SK-N-SH (cell line): ENCODE measurements at regions not wholly inside any gene's neighbourhood (a gene's known extent, or its start where the extent isn't known, plus 50 kb on each side); places are given as distances from the start of the nearest gene placed in this dataset.

ENCODE experiments used
- CTCF ChIA-PET: fragments of 300-600, 350-600 bp; formaldehyde crosslinking; extraction: SDS; loops from one replicate; lab custom pipeline; 2021; lab: Yijun Ruan, JAX
- POLR2A ChIA-PET: fragments of 350-600 bp; sonication (Branson Sonifier 250); formaldehyde crosslinking; extraction: SDS; loops from one replicate; lab custom pipeline; 2020; ENCODE audit warnings: antibody characterized with exemption, inconsistent platforms; lab: Yijun Ruan, JAX
- DNase-seq: peaks from one replicate; pipeline ENCODE4 v3.0.0; 2012
- H2AFZ ChIP-seq: fragments of 200-600 bp; sonication (generic); 2 replicates; pipeline ENCODE4 v1.8.1; 2016; ENCODE audit warnings: antibody characterized with exemption, mild to moderate bottlenecking, low read depth
- H3F3A ChIP-seq: fragments of 200-600 bp; sonication (generic); replicated peaks from 2 replicates; pipeline ENCODE3; 2016; ENCODE audit warnings: antibody characterized with exemption, mild to moderate bottlenecking; ENCODE audit not compliant: insufficient read depth
- H3K27ac ChIP-seq, 2 experiments: fragments of 200-500 bp in 1 of 2; fragments of 200-600 bp in 1 of 2; sonication (Bioruptor generic) in 1 of 2; sonication (generic), shearing (Covaris generic) in 1 of 2; 2 replicates each; pipeline versions ENCODE4 v1.5.1 to v1.6.1; 2014 to 2016; ENCODE audit warnings: low read depth in 2 of 2, inconsistent platforms in 1 of 2, low read length in 1 of 2, mild to moderate bottlenecking in 1 of 2, mixed read lengths in 1 of 2
- H3K27me3 ChIP-seq: fragments of 200-600 bp; sonication (generic), shearing (Covaris generic); 2 replicates; pipeline ENCODE4 v1.6.1; 2016; ENCODE audit warnings: mixed run types; ENCODE audit not compliant: insufficient read depth
- H3K36me3 ChIP-seq, 2 experiments: fragments of 200-500 bp in 1 of 2; fragments of 200-600 bp in 1 of 2; sonication (Bioruptor generic) in 1 of 2; sonication (generic) in 1 of 2; replicated peaks in 1 of 2; 2 replicates each; pipeline versions ENCODE3 to v1.5.1; 2014 to 2016; ENCODE audit warnings: low read length in 1 of 2, mild to moderate bottlenecking in 1 of 2; ENCODE audit not compliant: insufficient read depth in 2 of 2, control insufficient read depth in 1 of 2
- H3K4me1 ChIP-seq, 2 experiments: fragments of 200-500 bp in 1 of 2; fragments of 200-600 bp in 1 of 2; sonication (Bioruptor generic) in 1 of 2; sonication (generic), shearing (Covaris generic) in 1 of 2; 2 replicates each; pipeline versions ENCODE4 v1.5.1 to v1.6.1; 2014 to 2016; ENCODE audit warnings: low read depth in 1 of 2, low read length in 1 of 2, mixed run types in 1 of 2; ENCODE audit not compliant: insufficient read depth in 2 of 2, control insufficient read depth in 1 of 2
- H3K4me2 ChIP-seq: fragments of 200-600 bp; sonication (generic), shearing (Covaris generic); 2 replicates; pipeline ENCODE4 v1.6.1; 2017; ENCODE audit warnings: mixed run types
- H3K4me3 ChIP-seq, 2 experiments: fragments of 200-500 bp in 1 of 2; fragments of 200-600 bp in 1 of 2; sonication (Bioruptor generic) in 1 of 2; sonication (generic), shearing (Covaris generic) in 1 of 2; 2 replicates each; pipeline versions ENCODE4 v1.5.1 to v1.8.1; 2014 to 2016; ENCODE audit warnings: low read depth in 2 of 2, inconsistent platforms in 1 of 2, low read length in 1 of 2, mild to moderate bottlenecking in 1 of 2, mixed read lengths in 1 of 2, moderate library complexity in 1 of 2
- H3K79me2 ChIP-seq: fragments of 200-600 bp; sonication (generic); 2 replicates; pipeline ENCODE4 v1.8.1; 2017; ENCODE audit warnings: mild to moderate bottlenecking; ENCODE audit not compliant: insufficient read depth
- H3K9ac ChIP-seq: fragments of 200-600 bp; sonication (generic); 2 replicates; pipeline ENCODE4 v1.6.1; 2017; ENCODE audit warnings: mixed run types
- H3K9me2 ChIP-seq: fragments of 200-600 bp; sonication (generic); 2 replicates; pipeline ENCODE4 v1.6.1; 2017; ENCODE audit warnings: mixed run types
- H3K9me3 ChIP-seq: fragments of 200-600 bp; sonication (generic); 2 replicates; pipeline ENCODE4 v1.6.1; 2017; ENCODE audit warnings: mixed run types, mild to moderate bottlenecking, moderate library complexity
- H4K20me1 ChIP-seq: fragments of 200-600 bp; sonication (generic); 2 replicates; pipeline ENCODE4 v1.6.1; 2017; ENCODE audit warnings: mild to moderate bottlenecking, mixed run types; ENCODE audit not compliant: insufficient read depth
- EP300 ChIP-seq, 2 experiments: IDR thresholded peaks; 2 replicates each; pipeline versions ENCODE4 v1.4.0 to v1.6.1; 2012; ENCODE audit warnings: borderline replicate concordance in 1 of 2, low read depth in 1 of 2, low read length in 1 of 2
- FOXM1 ChIP-seq: IDR thresholded peaks from 2 replicates; pipeline ENCODE4 v1.4.0; 2012; ENCODE audit warnings: low read depth, mild to moderate bottlenecking
- GATA2 ChIP-seq: sonication (generic); formaldehyde crosslinking; IDR thresholded peaks from 2 replicates; pipeline ENCODE4 v1.5.0; 2020; ENCODE audit warnings: mild to moderate bottlenecking, missing genetic modification reagents
- JUND ChIP-seq: IDR thresholded peaks from 2 replicates; pipeline ENCODE4 v1.4.0; 2012
- NFIC ChIP-seq: IDR thresholded peaks from 2 replicates; pipeline ENCODE4 v1.4.0; 2012; ENCODE audit warnings: borderline replicate concordance
- NRF1 ChIP-seq: IDR thresholded peaks from 2 replicates; pipeline ENCODE4 v1.6.1; 2012; ENCODE audit warnings: low read depth, mild to moderate bottlenecking, low read length
- RAD21 ChIP-seq: IDR thresholded peaks from 2 replicates; pipeline ENCODE4 v1.6.1; 2012; ENCODE audit warnings: mild to moderate bottlenecking, low read length
- SIN3A ChIP-seq: IDR thresholded peaks from 2 replicates; pipeline ENCODE4 v1.6.1; 2012; ENCODE audit warnings: low read depth, mild to moderate bottlenecking, low read length, moderate library complexity, borderline replicate concordance
- SMC3 ChIP-seq: IDR thresholded peaks from 2 replicates; pipeline ENCODE4 v1.6.1; 2012; ENCODE audit warnings: low read depth, low read length, improper control_type of control experiment
- TAF1 ChIP-seq: IDR thresholded peaks from 2 replicates; pipeline ENCODE4 v1.6.1; 2012; ENCODE audit warnings: low read depth, mild to moderate bottlenecking, low read length, moderate library complexity, borderline replicate concordance
- TCF12 ChIP-seq: IDR thresholded peaks from 2 replicates; pipeline ENCODE4 v1.4.0; 2012
- TEAD4 ChIP-seq: IDR thresholded peaks from 2 replicates; pipeline ENCODE4 v1.4.0; 2012; ENCODE audit warnings: mild to moderate bottlenecking, borderline replicate concordance; ENCODE audit not compliant: insufficient read depth
- YY1 ChIP-seq: IDR thresholded peaks from 2 replicates; pipeline ENCODE4 v1.4.0; 2012; ENCODE audit warnings: low read depth, mild to moderate bottlenecking
- WGBS: methylation state at CpG from one replicate; pipeline ENCODE4 v1.1.6; 2017; ENCODE audit warnings: low lambda C conversion rate; 5-methylcytosine and 5-hydroxymethylcytosine counted together
- TF ChIP-seq, protein P1 (sequence below): IDR thresholded peaks from 2 replicates; pipeline ENCODE4 v1.4.0; 2012; ENCODE audit warnings: low read depth
- TF ChIP-seq, protein P2 (sequence below): IDR thresholded peaks from 2 replicates; pipeline ENCODE4 v1.4.0; 2012; ENCODE audit warnings: low read depth, borderline replicate concordance
- TF ChIP-seq, protein P3 (sequence below): fragments of 200-600 bp; sonication (generic); IDR thresholded peaks from 2 replicates; pipeline ENCODE4 v1.6.1; 2017; ENCODE audit warnings: antibody characterized with exemption, mild to moderate bottlenecking, moderate library complexity

DNA sequence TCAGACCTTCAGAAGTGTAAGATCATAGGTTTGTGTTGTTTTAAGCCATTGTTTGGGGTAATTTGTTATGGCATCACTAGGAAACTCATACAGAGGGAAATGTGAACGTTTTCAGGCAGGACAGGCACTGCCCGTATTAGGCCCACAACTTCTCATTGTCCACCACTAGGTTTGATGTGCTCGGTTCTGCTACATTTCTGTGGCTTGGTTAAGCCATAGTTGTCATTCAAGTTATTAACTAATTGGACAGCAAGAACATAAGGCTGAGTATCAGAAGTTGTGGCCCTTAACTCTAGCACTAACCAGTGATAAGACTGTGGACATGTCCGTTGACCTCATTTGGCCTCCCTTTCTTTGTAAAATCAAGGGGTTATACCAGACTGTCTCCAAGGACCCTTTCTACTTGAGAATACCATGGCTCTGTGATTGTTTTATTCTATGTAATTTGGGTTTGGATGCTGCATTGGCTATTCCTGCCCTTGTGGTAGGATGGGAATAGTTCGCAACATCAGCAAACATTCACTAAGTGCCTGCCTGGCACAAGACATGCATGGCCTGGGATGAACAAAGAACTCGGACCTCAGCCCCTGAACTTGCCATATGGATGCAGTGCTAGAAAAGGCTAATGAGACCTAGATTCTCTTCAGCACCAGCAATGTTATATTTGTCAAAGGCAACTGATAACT, 85.7 kb downstream of the CCDC71L start:
- Histone ChIP-seq H4K20me1 (no peaks in the 10 kb centered on the region), H2AFZ (no peak overlapping the region), H3K4me1 (no peaks in the 10 kb centered on the region; a peak in 2 of 4 replicates), H3K27me3 (no peaks in the 10 kb centered on the region), H3K36me3 (no peaks in the 10 kb centered on the region), H3F3A (no peaks in the 10 kb centered on the region), H3K9me2 (no peaks in the 10 kb centered on the region), H3K27ac (no peak overlapping the region), H3K9ac (no peak overlapping the region), H3K9me3 (no peaks in the 10 kb centered on the region), H3K4me3 (no peak overlapping the region), H3K4me2 (no peak overlapping the region), H3K79me2 (no peaks in the 10 kb centered on the region)
- TF ChIP-seq JUND: no peak
- TF ChIP-seq, protein P1, sequence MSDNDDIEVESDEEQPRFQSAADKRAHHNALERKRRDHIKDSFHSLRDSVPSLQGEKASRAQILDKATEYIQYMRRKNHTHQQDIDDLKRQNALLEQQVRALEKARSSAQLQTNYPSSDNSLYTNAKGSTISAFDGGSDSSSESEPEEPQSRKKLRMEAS: no peak
- no peak for TF ChIP-seq SMC3
- TF ChIP-seq, protein P2, sequence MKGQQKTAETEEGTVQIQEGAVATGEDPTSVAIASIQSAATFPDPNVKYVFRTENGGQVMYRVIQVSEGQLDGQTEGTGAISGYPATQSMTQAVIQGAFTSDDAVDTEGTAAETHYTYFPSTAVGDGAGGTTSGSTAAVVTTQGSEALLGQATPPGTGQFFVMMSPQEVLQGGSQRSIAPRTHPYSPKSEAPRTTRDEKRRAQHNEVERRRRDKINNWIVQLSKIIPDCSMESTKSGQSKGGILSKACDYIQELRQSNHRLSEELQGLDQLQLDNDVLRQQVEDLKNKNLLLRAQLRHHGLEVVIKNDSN: no peak
- TF ChIP-seq GATA2: no peak
- TF ChIP-seq TCF12: no peak
- TF ChIP-seq TEAD4: no peak
- no peak for TF ChIP-seq NRF1
- TF ChIP-seq RAD21: no peak
- TF ChIP-seq NFIC: no peak
- TF ChIP-seq YY1: no peak
- no peak for TF ChIP-seq SIN3A
- no peak for TF ChIP-seq EP300 (IDR thresholded peaks at IDR 0.05; ENCODE audit: borderline replicate concordance in 1 of 2, low read depth in 1 of 2, low read length in 1 of 2)
- TF ChIP-seq, protein P3, sequence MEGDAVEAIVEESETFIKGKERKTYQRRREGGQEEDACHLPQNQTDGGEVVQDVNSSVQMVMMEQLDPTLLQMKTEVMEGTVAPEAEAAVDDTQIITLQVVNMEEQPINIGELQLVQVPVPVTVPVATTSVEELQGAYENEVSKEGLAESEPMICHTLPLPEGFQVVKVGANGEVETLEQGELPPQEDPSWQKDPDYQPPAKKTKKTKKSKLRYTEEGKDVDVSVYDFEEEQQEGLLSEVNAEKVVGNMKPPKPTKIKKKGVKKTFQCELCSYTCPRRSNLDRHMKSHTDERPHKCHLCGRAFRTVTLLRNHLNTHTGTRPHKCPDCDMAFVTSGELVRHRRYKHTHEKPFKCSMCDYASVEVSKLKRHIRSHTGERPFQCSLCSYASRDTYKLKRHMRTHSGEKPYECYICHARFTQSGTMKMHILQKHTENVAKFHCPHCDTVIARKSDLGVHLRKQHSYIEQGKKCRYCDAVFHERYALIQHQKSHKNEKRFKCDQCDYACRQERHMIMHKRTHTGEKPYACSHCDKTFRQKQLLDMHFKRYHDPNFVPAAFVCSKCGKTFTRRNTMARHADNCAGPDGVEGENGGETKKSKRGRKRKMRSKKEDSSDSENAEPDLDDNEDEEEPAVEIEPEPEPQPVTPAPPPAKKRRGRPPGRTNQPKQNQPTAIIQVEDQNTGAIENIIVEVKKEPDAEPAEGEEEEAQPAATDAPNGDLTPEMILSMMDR: no peak
- TF ChIP-seq FOXM1: no peak
- TF ChIP-seq TAF1: no peak
- POLR2A ChIA-PET: no interaction called here
- CTCF ChIA-PET: interaction anchor here (1.0 to 1.3 kb wide), 2 partner anchors 18 to 23 kb away, joined by 3 to 4 read pairs; no protein-coding TSS in a partner anchor
- 79% methylated on average over 6 of the region's 6 CpGs for WGBS
- no peak for DNase-seq

DNA sequence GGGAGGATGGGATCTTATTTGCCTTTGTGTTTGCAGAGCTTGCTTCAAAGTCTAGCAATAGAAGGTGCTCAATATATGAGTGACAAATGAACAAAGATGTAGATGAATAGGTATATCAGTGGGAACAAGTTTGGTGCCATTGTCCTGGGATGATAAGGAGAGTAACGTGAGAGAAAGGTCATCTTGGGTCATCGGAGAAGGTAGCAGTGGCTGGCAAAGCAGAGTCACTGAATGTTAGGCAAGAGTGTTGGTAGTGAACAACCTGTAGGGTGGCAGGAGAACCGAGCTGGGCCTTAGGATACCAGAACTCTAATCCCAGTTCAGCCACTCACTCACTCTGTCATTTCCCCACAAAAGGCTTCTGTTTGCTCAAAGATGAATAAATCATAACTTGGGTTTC, 87.2 kb downstream of the CCDC71L start:
- no peaks in the 10 kb centered on the region for H3K9me3 ChIP-seq
- H4K20me1 ChIP-seq: no peaks in the 10 kb centered on the region
- no peak overlapping the region for H2AFZ ChIP-seq
- ChIA-PET CTCF (interaction anchor here (1.7 kb wide), 1 partner anchor 86 kb away, joined by 7 read pairs; the partner anchor contains the start of gene CCDC71L), POLR2A (no interaction called here)
- no peak overlapping the region for H3K4me2 ChIP-seq
- H3K9me2 ChIP-seq: no peaks in the 10 kb centered on the region
- peaks cover 5 to 10% of the 10 kb centered on the region in 2 experiments; a peak in 3 of 4 replicates for H3K4me1 ChIP-seq
- H3K4me3 ChIP-seq: no peak overlapping the region
- TF ChIP-seq RAD21: no peak
- no peak for DNase-seq
- H3K27me3 ChIP-seq: no peaks in the 10 kb centered on the region
- 73% methylated on average over 3 of the region's 3 CpGs for WGBS
- H3K27ac ChIP-seq: no peak overlapping the region
- H3F3A ChIP-seq: no peaks in the 10 kb centered on the region
- no peaks in the 10 kb centered on the region for H3K79me2 ChIP-seq
- H3K9ac ChIP-seq: no peak overlapping the region
- H3K36me3 ChIP-seq: no peaks in the 10 kb centered on the region
